Activated CD4-positive, alpha-beta T cell treated with anti-CD3 and anti-CD28 coated beads for 1 hour (primary cell): ENCODE measurements at regions not wholly inside any gene's neighbourhood (a gene's known extent, or its start where the extent isn't known, plus 50 kb on each side); places are given as distances from the start of the nearest gene placed in this dataset.
"Not testable (repeated sequence)": the region's sequence is repeated elsewhere in the genome, so short reads cannot be mapped to it uniquely, and the experiment has no call there.

Experiments used
- DNase-seq: peaks from one replicate; pipeline ENCODE4 v3.0.0-alpha.2; 2020

GRCh38 chr2:239882781-239883180, 142.4 kb downstream of the NDUFA10 start:
- no peak for DNase-seq

DNA sequence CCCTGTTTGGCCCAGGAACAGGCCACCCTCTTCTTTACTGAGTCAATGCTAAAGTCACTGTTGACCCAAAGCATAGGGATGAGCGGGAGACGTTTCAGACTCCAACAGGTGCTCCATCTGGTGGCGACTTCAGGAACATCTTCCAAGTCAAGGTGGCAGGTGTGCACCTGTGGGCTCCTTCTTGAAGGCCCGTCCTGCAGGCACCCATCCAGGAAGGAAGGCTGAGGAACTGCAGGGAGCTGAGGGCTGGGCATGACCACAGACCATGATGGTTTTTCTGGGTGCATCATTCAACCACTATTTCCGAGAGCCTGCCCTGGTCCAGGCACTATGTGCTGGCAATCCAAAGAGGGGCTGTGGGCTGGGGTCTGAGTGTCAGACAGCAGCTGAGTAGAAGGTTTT, 142.8 kb downstream of the NDUFA10 start:
- peak; percentile 28 for DNase-seq

GRCh38 chr2:239881561-239882320, 143.4 kb downstream of the NDUFA10 start:
- DNase-seq: no peak

GRCh38 chr2:239881031-239881471, 144.1 kb downstream of the NDUFA10 start:
- no peak for DNase-seq

GRCh38 chr2:239880396-239880795, 144.7 kb downstream of the NDUFA10 start:
- no peak for DNase-seq

GRCh38 chr2:239879423-239880084, 145.6 kb downstream of the NDUFA10 start:
- no peak for DNase-seq

DNA sequence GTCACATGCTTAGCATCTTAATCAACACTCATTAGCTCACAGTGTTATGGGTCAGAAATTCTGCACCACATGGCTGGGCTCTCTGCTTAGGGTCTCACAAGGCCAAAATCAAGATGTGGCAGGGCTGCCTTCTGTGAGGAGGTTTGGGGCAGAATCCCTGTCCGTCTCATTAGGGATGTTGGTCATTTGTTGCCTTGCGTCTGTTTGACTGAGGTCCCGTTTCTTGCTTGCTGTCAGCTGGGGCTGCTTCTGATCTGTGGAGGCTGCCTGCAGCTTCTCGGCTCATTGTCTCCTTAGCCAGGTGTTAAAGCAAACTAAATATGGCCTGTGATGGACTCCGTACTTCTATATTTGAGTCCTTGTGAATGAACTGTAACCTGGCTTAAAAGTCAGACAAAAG, 146.5 kb downstream of the NDUFA10 start:
- DNase-seq: no peak

DNA sequence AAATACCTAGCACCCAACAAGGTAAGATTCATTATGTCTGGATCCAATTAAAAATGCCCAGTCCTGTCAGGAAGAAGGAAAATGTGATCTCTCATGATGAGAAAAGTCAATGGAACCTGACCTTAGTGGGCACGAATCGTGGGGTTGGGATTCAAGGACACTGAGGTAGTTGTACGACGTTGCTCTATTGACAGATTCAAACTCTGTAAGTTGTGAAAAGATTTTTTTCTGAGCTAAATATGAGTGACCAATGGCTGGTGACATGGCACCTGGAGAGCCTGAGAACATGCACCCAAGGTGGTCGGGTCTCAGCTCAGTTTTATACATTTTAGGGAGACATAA, 148.2 kb downstream of the NDUFA10 start:
- no peak for DNase-seq

DNA sequence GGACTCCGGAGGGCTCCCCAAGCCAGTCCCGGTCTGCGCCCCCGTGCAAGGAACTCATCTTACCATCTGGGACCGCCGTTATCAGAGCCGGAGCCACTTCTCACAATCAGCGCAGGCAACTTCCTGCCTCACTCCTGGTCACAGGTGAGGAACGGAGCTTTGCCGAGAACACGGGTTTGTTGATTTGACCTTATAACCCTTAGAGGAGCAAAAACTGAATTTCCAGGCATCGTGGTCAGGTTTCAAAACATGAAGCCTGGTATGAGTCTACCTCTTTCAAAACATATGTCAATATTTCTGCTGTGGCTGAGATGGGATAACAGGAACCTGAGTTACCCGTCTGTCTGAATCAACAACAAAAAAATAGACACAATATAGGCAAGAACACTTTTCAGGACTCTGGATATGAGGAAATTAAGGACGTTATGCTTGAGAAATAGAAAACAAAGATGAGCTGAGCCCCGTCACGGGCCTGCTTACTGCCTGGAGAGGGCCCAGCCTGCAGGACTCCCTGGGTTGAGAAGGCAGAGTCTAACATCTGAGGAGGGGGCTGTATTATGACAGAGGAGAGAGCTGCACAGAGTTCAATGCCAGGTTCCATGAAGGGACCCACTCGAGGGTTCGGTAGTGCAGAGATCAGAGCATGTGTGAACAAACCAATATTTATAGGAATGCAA, 148.7 kb downstream of the NDUFA10 start:
- DNase-seq: no peak

DNA sequence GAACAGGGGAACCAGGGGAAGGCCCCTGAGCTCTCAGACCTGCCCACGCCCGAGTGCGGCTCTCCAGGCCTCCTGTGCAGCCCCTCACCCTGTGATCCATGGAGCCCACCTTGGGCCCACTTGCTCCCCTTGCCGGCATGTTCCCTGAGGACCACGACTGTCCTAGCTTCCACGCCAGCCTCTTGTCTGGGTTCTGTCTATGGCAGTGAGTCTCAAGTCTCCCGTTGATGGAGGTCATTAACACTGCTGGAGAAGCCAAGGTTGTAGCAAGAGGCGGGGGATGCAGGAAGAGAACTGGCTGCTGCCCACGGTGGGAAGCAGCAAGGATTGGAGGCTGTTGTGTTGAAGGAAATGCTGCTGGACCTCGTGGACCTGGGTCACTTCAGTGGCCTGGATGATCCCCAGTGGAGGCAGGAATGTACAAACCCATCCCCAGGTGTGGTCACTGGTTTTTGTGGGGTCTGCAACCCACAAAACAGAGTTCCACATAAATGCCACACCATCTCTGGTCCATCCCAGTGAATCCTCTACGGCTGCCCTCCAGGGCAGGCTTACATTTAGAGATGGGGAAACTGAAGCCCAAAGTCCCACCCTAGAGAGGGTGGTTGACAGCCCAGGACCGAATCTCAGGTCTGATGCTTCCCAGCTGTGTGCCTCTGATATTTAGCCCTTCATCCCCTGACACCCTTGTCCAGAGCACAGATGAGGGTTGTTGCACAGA, 150.3 kb downstream of the NDUFA10 start:
- no peak for DNase-seq

- DNase-seq: no peak
Measured at GRCh38 chr2:239873656-239874635, 151.2 kb downstream of the NDUFA10 start.

GRCh38 chr2:239871481-239872435, 153.4 kb downstream of the NDUFA10 start:
- DNase-seq: no peak

- DNase-seq: no peak
Measured at GRCh38 chr2:239870863-239871262, 154.3 kb downstream of the NDUFA10 start.

DNA sequence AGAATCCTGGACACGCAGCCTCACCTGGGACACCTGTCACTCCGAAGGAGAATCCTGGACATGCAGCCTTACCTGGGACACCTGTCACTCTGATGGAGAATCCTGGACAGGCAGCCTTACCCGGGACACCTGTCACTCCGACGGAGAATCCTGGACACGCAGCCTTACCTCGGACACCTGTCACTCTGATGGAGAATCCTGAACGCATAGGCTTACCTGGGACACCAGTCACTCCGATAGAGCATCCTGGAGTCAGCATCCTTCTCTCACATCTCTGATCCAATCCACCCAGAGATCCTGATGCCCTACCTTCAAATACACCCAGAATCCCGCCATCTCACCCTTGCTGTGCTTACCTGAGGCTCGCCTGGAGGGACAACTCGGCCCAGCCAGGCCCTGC, 154.9 kb downstream of the NDUFA10 start:
- DNase-seq: no peak

DNA sequence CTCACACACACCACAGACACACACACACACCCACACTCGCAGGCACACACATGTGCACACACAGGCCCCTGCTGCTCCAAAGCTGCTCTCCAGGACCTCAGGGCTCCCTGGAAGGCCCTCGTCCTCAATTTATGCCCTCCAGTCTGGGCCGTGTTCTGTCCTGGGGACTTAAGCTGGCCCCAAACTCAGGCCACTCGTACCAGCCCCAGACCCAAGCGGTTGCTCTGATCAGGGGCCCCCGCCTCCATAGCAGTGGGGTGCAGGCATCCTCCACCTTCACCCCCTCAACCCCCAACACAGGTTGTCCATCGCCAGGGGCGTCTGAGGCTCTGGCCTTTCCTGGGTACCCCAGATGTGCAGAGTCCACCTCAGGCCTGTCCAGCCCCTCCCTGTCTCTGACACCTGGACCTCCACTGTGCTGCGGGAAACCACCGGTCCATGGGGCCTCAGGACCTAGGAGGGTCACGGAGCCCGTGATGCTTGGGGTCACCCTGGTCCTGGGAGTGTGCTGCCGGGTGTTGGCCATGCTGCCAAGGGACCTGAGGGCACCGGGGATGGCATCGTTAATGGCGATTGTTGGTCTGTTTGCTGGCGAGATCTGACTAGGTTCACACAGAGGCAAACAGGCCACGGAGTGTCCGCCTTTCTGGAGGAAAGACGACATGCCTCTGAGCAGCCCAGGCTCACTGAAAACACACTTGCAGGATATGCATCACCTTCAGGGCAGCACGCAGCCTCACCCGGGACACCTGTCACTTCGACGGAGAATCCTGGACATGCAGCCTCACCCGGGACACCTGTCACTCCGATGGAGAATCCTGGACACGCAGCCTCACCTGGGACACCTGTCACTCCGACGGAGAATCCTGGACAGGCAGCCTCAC, 155.6 kb downstream of the NDUFA10 start:
- no peak for DNase-seq

DNA sequence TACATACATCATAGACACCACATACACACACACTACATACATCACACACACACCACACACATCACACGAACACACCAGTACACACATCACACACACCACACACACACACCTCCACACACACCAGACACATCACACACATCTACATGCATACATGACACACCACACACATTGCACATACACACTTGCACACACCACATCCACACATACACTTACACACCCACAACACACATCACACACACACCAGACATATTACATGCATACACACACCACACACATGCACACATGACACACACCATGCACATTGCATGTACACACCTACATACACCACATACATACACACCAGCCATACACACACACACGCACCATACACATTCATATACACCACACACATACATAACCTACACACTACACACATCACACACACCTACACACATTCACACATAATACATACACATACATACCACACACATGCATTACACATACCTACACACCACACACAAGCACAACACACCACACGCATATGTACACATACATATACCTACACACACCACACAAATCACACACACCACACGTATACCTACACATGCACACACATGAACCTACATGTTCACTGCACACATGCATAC, 156.5 kb downstream of the NDUFA10 start:
- DNase-seq: no peak

- DNase-seq: no peak
Measured at GRCh38 chr2:239866778-239867177, 158.4 kb downstream of the NDUFA10 start.

DNA sequence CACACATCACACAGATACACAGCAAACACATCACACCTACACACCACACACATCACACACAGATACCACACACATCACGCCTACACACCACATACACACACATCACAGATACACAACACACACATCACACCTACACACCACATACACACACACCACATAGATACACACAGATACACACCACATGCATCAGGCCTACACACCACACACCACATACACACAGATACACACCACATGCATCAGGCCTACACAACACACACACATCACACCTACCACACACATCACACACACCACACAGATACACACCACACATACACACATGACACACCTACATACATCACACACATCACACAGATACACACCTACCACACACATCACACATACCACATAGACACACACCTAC, 158.8 kb downstream of the NDUFA10 start:
- DNase-seq: no peak

DNA sequence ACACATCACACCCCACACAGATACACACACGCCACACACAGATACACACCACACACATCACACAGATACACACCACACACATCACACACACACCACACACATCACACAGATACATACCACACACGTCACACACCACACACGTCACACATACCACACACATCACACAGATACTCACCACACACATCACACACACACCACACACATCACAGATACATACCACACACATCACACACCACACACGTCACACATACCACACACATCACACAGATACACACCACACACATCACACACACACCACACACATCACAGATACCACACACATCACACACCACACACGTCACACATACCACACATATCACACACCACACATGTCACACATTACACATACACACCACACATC, 159.3 kb downstream of the NDUFA10 start:
- not testable (repeated sequence) for DNase-seq
